HEK293 (cell line): ENCODE measurements at regions not wholly inside any gene's neighbourhood (a gene's known extent, or its start where the extent isn't known, plus 50 kb on each side); places are given as distances from the start of the nearest gene placed in this dataset.

ENCODE experiments used
- CTCF ChIA-PET: fragments of 350-600 bp; formaldehyde crosslinking; extraction: SDS; loops from one replicate; lab custom pipeline; 2021; ENCODE audit warnings: antibody characterized with exemption; lab: Yijun Ruan, JAX
- POLR2A ChIA-PET: fragments of 300-600 bp; formaldehyde crosslinking; extraction: SDS; loops from one replicate; lab custom pipeline; 2020; ENCODE audit warnings: antibody characterized with exemption, inconsistent platforms; lab: Yijun Ruan, JAX
- H3K27ac ChIP-seq: fragments of 200-500 bp; sonication (Bioruptor generic); 2 replicates; pipeline ENCODE4 v1.5.1; 2014; ENCODE audit warnings: low read depth, low read length, control low read depth, inconsistent platforms; ENCODE audit errors: extremely low read depth
- H3K36me3 ChIP-seq, 2 experiments: fragments of 200-500 bp in 1 of 2; sonication (Bioruptor generic) in 1 of 2; 1 replicate in 1 of 2; 2 replicates in 1 of 2; pipeline ENCODE4 v1.5.1; 2014 to 2017; ENCODE audit warnings: inconsistent platforms in 2 of 2, low read length in 2 of 2; ENCODE audit not compliant: control insufficient read depth in 2 of 2, insufficient read depth in 1 of 2
- H3K4me1 ChIP-seq: fragments of 200-500 bp; sonication (Bioruptor generic); 2 replicates; pipeline ENCODE4 v1.5.1; 2014; ENCODE audit warnings: mild to moderate bottlenecking, low read length, inconsistent platforms; ENCODE audit not compliant: control insufficient read depth, insufficient read depth
- H3K4me3 ChIP-seq: 2 replicates; pipeline ENCODE4 v1.5.1; 2011; ENCODE audit warnings: low read depth, mild to moderate bottlenecking, control low read depth, low read length, moderate library complexity
- H3K9me3 ChIP-seq: fragments of 200-500 bp; sonication (Bioruptor generic); 2 replicates; pipeline ENCODE4 v1.5.1; 2014; ENCODE audit warnings: low read depth, low read length, inconsistent platforms; ENCODE audit not compliant: control insufficient read depth, insufficient read depth
- BCL6B ChIP-seq: fragments of 450-650 bp; formaldehyde crosslinking; IDR thresholded peaks from 2 replicates; pipeline ENCODE4 v1.5.1; 2017; ENCODE audit warnings: missing biosample characterization, missing genetic modification characterization
- GLIS2 ChIP-seq: fragments of 450-650 bp; formaldehyde crosslinking; IDR thresholded peaks from 2 replicates; pipeline ENCODE4 v1.5.1; 2016; ENCODE audit warnings: missing biosample characterization, missing genetic modification characterization
- MEIS1 ChIP-seq: sonication (generic); formaldehyde crosslinking; IDR thresholded peaks from 2 replicates; pipeline ENCODE4 v1.8.1; 2022; ENCODE audit warnings: missing genetic modification reagents, mild to moderate bottlenecking, borderline replicate concordance
- PRDM6 ChIP-seq: fragments of 450-650 bp; formaldehyde crosslinking; IDR thresholded peaks from 2 replicates; pipeline ENCODE4 v1.5.1; 2017; ENCODE audit warnings: missing biosample characterization, missing genetic modification characterization
- TCF7L2 ChIP-seq: IDR thresholded peaks from 2 replicates; pipeline ENCODE4 v1.6.1; 2011; ENCODE audit warnings: low read depth, mild to moderate bottlenecking, inconsistent platforms, low read length, moderate library complexity, borderline replicate concordance
- ZBTB21 ChIP-seq: fragments of 450-650 bp; formaldehyde crosslinking; IDR thresholded peaks from 2 replicates; pipeline ENCODE4 v1.5.1; 2017; ENCODE audit warnings: missing biosample characterization, missing genetic modification characterization
- ZNF10 ChIP-seq: fragments of 450-650 bp; formaldehyde crosslinking; IDR thresholded peaks from 2 replicates; pipeline ENCODE4 v1.5.1; 2017; ENCODE audit warnings: missing biosample characterization, missing genetic modification characterization
- ZNF132 ChIP-seq: fragments of 450-650 bp; formaldehyde crosslinking; IDR thresholded peaks from 2 replicates; pipeline ENCODE4 v1.5.1; 2017; ENCODE audit warnings: missing biosample characterization, missing genetic modification characterization, borderline replicate concordance
- ZNF146 ChIP-seq: fragments of 450-650 bp; formaldehyde crosslinking; IDR thresholded peaks from 2 replicates; pipeline ENCODE4 v1.5.1; 2016; ENCODE audit warnings: missing biosample characterization, missing genetic modification characterization
- ZNF169 ChIP-seq: fragments of 450-650 bp; formaldehyde crosslinking; IDR thresholded peaks from 2 replicates; pipeline ENCODE4 v1.5.1; 2016; ENCODE audit warnings: missing biosample characterization, missing genetic modification characterization
- ZNF184 ChIP-seq: fragments of 450-650 bp; IDR thresholded peaks from 2 replicates; pipeline ENCODE4 v1.5.1; 2018; ENCODE audit warnings: missing biosample characterization, mild to moderate bottlenecking, missing genetic modification characterization
- ZNF214 ChIP-seq: fragments of 450-650 bp; formaldehyde crosslinking; IDR thresholded peaks from 2 replicates; pipeline ENCODE4 v1.5.1; 2017; ENCODE audit warnings: missing biosample characterization, mild to moderate bottlenecking, missing genetic modification characterization, borderline replicate concordance
- ZNF221 ChIP-seq: fragments of 450-650 bp; formaldehyde crosslinking; IDR thresholded peaks from 2 replicates; pipeline ENCODE4 v1.5.1; 2017; ENCODE audit warnings: missing biosample characterization, missing genetic modification characterization, borderline replicate concordance
- ZNF239 ChIP-seq: fragments of 450-650 bp; formaldehyde crosslinking; IDR thresholded peaks from 2 replicates; pipeline ENCODE4 v1.5.1; 2016; ENCODE audit warnings: missing biosample characterization, missing genetic modification characterization
- ZNF26 ChIP-seq: fragments of 450-650 bp; formaldehyde crosslinking; IDR thresholded peaks from 2 replicates; pipeline ENCODE4 v1.5.1; 2016; ENCODE audit warnings: missing biosample characterization, missing genetic modification characterization
- ZNF292 ChIP-seq: fragments of 450-650 bp; formaldehyde crosslinking; IDR thresholded peaks from 2 replicates; pipeline ENCODE4 v1.5.1; 2016; ENCODE audit warnings: low read depth, missing biosample characterization, missing genetic modification characterization, borderline replicate concordance
- ZNF354C ChIP-seq: fragments of 450-650 bp; formaldehyde crosslinking; IDR thresholded peaks from 2 replicates; pipeline ENCODE4 v1.5.1; 2016; ENCODE audit warnings: missing biosample characterization, missing genetic modification characterization, low read depth, borderline replicate concordance
- ZNF585B ChIP-seq: fragments of 450-650 bp; formaldehyde crosslinking; IDR thresholded peaks from 2 replicates; pipeline ENCODE4 v1.5.1; 2016; ENCODE audit warnings: missing biosample characterization, missing genetic modification characterization
- ZNF626 ChIP-seq: fragments of 450-650 bp; sonication (Bioruptor Pico); formaldehyde crosslinking; IDR thresholded peaks from 2 replicates; pipeline ENCODE4 v1.5.1; 2018; ENCODE audit warnings: missing biosample characterization, missing genetic modification characterization, inconsistent platforms
- ZNF677 ChIP-seq: fragments of 450-650 bp; IDR thresholded peaks from 2 replicates; pipeline ENCODE4 v1.5.0; 2018; ENCODE audit warnings: missing biosample characterization, mild to moderate bottlenecking, missing genetic modification characterization, moderate library complexity
- ZNF701 ChIP-seq: fragments of 450-650 bp; formaldehyde crosslinking; IDR thresholded peaks from 2 replicates; pipeline ENCODE4 v1.5.1; 2016; ENCODE audit warnings: missing biosample characterization, missing genetic modification characterization
- ZNF837 ChIP-seq: fragments of 450-650 bp; formaldehyde crosslinking; IDR thresholded peaks from 2 replicates; pipeline ENCODE4 v1.5.1; 2016; ENCODE audit warnings: missing biosample characterization, missing genetic modification characterization
- TF ChIP-seq, protein P1 (sequence below): fragments of 450-650 bp; formaldehyde crosslinking; IDR thresholded peaks from 2 replicates; pipeline ENCODE4 v1.5.1; 2017; ENCODE audit warnings: missing biosample characterization, missing genetic modification characterization
- TF ChIP-seq, protein P2 (sequence below): fragments of 450-650 bp; formaldehyde crosslinking; IDR thresholded peaks from 2 replicates; pipeline ENCODE4 v1.5.1; 2017; ENCODE audit warnings: missing biosample characterization, missing genetic modification characterization

GRCh38 chr1:68798071-68798470 lies 301.2 kb upstream of the DEPDC1 start (continued):
- TF ChIP-seq ZNF292 (tag by site-specific recombination) (no peak), ZNF626 (no peak), ZNF146 (no peak), ZNF239 (tag by site-specific recombination) (no peak), TCF7L2 (no peak), PRDM6 (tag by site-specific recombination) (no peak)

- TF ChIP-seq ZNF169 (tag by site-specific recombination): no peak
- TF ChIP-seq ZNF214 (tag by site-specific recombination): no peak
- TF ChIP-seq ZNF837: no peak
- no peak for TF ChIP-seq ZNF354C (tag by site-specific recombination)
- TF ChIP-seq ZNF10 (tag by site-specific recombination): no peak
- TF ChIP-seq ZNF585B (tag by site-specific recombination): no peak
- Histone ChIP-seq H3K4me1 (no peaks in the 10 kb centered on the region), H3K27ac (no peak overlapping the region), H3K4me3 (no peak overlapping the region), H3K36me3 (no peaks in the 10 kb centered on the region), H3K9me3 (no peaks in the 10 kb centered on the region)
- ChIA-PET POLR2A (no interaction called here), CTCF (interaction anchor here (0.5 to 0.8 kb wide), 2 partner anchors 168 to 463 kb away, joined by 3 to 4 read pairs; no protein-coding TSS in a partner anchor)
Measured at GRCh38 chr1:68799096-68799495, 302.2 kb upstream of the DEPDC1 start.

DNA sequence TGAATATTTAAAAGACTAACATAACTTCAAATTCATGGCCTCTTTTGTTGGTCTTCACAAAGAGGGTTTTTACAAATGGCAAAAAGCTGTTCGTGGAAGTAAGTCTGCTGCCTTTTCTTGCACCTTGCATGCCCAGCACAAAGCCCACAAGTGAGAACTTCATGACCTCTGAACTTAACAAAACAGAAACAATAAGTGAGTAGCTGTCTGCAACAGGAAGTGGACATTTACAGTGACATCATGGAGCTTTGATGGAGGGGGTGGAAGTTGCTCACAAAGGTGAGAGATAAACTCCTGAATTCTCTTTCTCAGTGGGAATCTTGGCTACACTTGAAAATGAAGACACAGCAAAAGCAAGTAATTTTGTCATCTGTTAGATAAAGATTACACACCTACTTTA lies 303.3 kb upstream of the DEPDC1 start:
- Histone ChIP-seq H3K4me1 (no peaks in the 10 kb centered on the region), H3K27ac (no peak overlapping the region), H3K4me3 (no peak overlapping the region), H3K36me3 (no peaks in the 10 kb centered on the region), H3K9me3 (no peaks in the 10 kb centered on the region)
- ChIA-PET CTCF (no interaction called here), POLR2A (no interaction called here)
- TF ChIP-seq ZNF837 (no peak), MEIS1 (no peak), ZNF701 (tag by site-specific recombination) (no peak), BCL6B (no peak), GLIS2 (tag by site-specific recombination) (no peak), ZBTB21 (tag by site-specific recombination) (no peak), ZNF221 (tag by site-specific recombination) (no peak), ZNF677 (no peak), ZNF354C (tag by site-specific recombination) (no peak), ZNF184 (no peak), ZNF26 (tag by site-specific recombination) (no peak), ZNF132 (tag by site-specific recombination) (no peak)
- TF ChIP-seq, protein P1, sequence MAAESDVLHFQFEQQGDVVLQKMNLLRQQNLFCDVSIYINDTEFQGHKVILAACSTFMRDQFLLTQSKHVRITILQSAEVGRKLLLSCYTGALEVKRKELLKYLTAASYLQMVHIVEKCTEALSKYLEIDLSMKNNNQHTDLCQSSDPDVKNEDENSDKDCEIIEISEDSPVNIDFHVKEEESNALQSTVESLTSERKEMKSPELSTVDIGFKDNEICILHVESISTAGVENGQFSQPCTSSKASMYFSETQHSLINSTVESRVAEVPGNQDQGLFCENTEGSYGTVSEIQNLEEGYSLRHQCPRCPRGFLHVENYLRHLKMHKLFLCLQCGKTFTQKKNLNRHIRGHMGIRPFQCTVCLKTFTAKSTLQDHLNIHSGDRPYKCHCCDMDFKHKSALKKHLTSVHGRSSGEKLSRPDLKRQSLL: no peak
- TF ChIP-seq, protein P2, sequence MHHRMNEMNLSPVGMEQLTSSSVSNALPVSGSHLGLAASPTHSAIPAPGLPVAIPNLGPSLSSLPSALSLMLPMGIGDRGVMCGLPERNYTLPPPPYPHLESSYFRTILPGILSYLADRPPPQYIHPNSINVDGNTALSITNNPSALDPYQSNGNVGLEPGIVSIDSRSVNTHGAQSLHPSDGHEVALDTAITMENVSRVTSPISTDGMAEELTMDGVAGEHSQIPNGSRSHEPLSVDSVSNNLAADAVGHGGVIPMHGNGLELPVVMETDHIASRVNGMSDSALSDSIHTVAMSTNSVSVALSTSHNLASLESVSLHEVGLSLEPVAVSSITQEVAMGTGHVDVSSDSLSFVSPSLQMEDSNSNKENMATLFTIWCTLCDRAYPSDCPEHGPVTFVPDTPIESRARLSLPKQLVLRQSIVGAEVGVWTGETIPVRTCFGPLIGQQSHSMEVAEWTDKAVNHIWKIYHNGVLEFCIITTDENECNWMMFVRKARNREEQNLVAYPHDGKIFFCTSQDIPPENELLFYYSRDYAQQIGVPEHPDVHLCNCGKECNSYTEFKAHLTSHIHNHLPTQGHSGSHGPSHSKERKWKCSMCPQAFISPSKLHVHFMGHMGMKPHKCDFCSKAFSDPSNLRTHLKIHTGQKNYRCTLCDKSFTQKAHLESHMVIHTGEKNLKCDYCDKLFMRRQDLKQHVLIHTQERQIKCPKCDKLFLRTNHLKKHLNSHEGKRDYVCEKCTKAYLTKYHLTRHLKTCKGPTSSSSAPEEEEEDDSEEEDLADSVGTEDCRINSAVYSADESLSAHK: no peak
